PC-9 (cell line): ENCODE measurements at regions not wholly inside any gene's neighbourhood (a gene's known extent, or its start where the extent isn't known, plus 50 kb on each side); places are given as distances from the start of the nearest gene placed in this dataset.

Experiments used
- CTCF ChIP-seq: fragments of 200-600 bp; sonication (generic); conservative IDR thresholded peaks from 2 replicates; pipeline ENCODE4 v1.6.1; 2017; ENCODE audit warnings: mixed run types, antibody characterized with exemption, mild to moderate bottlenecking, moderate library complexity
- EZH2 ChIP-seq: fragments of 200-600 bp; sonication (generic); IDR thresholded peaks from 2 replicates; pipeline ENCODE4 v1.8.0; 2017; ENCODE audit warnings: antibody characterized with exemption, low read depth

GRCh38 chr20:60804918-60805630, 447.0 kb upstream of the CDH4 start:
- TF ChIP-seq CTCF (no peak), EZH2 (no peak)
